Tongue (tissue), 1 donor: ENCODE measurements at regions not wholly inside any gene's neighbourhood (a gene's known extent, or its start where the extent isn't known, plus 50 kb on each side); places are given as distances from the start of the nearest gene placed in this dataset.
"Not testable (repeated sequence)": the region's sequence is repeated elsewhere in the genome, so short reads cannot be mapped to it uniquely, and the experiment has no call there.

Source experiments
- DNase-seq: peaks from one replicate; pipeline ENCODE4 v3.0.0-alpha.2; 2015

DNA sequence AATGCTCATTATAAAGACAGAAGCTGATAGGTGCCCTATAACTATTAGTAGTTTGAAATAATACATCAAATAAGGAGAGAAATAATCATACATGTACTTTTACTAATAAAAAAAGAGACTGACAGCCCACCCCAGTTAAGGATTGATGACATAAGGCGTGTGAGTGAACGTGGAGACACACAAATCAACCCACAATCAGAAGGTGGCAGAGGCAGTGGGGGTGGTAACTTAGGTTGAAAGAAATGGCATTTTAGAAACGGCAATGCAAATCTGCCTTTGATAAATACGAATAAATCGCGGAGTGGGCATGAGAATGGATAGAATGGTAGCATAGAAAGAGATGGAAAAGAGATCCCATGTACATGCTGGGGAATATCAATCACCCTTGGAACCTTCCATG lies 256.2 kb upstream of the ATP10A start:
- no peak for DNase-seq

DNA sequence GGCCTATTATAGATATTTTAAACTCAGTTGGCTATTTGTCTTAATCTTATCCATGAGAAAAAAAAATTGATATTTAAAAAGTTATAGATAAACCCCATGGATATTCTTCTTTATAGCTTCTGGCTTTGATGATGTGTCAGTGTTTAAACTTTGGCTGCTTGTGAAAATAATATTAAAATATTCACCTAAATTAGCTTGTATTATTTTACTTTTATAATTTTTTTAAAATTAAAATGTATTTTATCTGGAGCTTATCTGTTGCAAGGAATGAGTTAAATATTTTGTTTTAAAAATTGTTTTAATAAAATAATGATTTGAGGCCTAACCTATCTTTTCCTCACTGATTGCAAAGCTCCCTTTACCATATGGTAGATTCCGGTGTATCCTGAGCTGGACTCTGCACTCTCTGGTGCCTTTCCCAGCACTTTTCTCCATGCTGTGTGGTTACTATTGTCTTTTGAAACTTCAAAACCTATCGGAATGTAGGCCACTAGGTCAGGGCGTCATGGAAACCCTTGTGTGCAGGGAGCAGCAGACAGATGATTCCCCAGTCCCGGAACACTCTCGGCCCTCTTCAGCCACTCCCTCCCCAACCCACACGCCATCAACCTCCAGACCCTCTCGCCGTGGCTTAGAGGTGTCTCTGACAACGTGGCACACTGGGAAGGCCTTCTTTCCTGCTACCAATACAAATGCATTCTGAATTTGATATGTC lies 252.3 kb upstream of the ATP10A start:
- no peak for DNase-seq

DNA sequence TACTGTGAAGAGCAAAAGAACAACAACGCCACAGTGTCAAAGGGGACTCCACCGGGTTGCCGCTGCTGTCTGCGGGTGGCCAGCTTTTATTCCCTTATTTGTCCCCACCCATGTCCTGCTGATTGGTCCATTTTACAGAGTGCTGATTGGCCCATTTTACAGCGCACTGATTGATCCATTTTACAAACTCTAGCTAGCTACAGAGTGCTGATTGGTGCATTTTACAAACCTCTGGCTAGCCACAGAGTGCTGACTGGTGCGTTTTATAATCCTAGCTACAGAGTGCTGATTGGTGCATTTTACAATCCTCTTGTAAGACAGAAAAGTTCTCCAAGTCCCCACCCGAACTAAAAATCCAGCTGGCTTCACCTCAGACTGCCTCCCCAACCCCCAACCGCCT lies 251.0 kb upstream of the ATP10A start:
- not testable (repeated sequence) for DNase-seq

DNA sequence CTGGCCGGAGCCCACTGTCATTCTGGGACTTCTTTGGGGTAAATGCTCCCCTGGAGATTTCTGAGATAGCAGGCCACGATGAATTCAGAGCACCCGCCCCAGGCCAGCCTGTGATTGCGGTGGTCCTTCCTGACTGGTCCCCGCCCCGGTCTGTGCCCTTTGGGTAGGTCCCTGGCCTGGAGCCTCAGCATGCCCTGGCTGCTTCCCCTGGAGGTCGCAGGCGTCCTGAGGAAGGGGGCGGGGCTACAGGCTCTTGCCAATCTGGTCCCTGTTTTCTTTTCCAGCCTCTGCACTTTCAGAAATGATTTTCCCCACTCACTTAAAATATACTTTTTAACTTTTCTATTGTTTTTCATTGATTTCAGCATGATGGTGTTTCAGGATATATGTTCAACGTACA lies 250.2 kb upstream of the ATP10A start:
- no peak for DNase-seq

DNA sequence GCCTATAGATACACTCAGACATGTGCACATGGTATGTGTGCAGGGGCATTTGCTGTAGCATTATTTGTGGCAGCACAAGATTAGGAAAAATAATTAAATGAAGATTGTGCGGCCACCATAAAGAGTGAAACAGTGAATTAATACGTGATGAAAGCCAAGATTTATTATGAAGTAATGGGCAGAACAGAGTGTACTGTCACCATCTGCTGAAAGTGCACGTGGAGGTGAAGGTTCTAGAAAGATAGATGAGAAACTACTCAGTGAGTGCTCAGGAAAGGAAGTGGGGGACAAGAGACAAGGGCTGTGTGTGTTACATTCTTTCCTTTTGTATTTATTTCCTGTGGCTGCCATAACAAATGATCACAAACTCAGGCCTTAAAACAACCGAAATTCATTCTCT lies 246.1 kb upstream of the ATP10A start:
- DNase-seq = no peak

DNA sequence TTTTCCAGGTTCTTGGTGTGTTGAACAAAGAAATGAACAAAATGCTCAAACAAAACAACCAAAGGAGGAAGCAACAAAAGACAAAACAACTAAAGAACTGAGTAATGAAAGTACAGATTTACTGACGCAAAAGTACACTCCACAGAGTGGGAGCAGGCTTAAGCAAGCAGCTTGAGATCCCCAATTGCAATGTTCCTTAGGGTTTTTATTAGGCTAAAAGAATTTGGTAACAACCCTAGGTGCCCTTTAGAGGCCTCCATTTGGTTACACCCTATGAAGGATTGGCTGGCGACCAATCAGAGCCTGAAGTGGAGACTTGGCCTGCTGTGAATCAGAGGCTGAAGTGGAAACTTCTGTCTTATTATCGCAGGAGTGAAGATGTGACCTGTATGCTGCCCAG lies 243.4 kb upstream of the ATP10A start:
- DNase-seq = no peak

DNA sequence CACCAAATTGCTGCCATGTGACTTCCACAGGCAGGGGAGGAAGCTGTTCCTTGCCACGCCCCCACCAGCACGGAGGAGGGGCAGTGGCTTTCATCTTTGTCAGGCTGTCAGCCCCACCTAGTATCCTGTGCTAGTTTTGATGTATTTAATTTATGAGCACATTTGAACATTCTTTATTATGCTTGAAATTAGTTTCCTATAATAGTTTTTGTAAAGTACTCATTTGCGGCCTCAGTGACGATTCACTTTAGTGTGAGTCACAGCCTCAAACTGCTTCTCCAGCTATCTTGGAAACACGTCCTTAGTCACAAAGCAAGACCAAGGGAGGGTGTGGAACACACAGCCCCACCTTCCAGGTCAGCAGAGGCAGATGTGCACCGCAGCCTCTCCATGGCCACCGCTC lies 239.9 kb upstream of the ATP10A start:
- DNase-seq = no peak

DNA sequence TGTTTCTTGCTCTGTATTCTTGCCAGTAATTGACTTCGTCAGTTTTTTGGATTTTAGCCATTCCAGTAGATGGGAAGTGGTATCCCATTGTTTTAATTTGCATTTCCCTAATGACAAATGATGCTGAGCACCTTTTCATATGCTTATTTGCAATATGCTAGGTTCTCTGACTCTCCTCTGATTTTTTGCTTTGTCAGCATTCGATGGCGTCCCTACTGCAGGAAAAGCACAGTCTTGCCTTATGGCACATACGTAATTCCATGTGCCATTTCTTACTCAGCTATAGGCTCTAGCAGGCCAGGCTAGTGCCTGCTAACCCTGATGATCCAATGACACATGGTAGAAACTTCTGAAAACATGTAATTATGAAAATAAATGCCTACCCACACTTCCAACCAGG lies 239.2 kb upstream of the ATP10A start:
- DNase-seq = no peak

DNA sequence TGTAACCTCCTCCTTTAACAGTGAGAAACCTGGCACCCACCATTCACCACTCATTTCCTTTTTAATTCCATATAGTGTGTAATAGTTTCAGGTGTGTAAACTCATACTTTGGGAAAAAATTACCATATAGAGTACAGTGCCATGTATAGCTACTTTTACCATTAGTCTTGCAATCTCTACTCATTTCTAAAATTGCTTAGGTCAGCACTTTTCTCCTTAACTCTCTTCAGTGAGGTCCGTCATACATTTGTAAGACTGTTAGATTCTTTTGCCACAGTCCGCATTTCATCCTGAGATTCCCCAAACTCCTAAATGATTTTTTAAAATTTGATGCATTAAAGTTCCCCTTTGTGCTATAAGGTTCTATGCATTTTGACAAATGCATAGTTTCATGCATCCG lies 238.3 kb upstream of the ATP10A start:
- no peak for DNase-seq

DNA sequence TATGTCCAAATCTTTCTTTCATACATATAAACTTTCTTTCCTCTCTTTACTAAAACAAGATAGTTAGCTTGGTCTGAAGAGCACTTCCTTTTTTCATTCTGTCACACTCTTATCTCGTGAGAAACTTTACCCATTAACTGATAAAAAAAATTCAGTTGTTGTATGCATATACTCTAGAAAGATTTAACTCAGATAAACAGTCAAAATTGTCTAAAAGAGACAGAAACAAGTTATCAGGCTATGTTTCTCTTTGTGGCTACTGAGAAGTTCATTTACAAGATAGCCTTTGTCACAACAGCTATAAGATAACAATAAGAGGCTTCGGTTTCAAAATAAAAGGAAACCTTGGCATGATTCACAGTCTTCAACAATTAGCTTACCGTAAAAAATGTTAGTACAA lies 235.7 kb upstream of the ATP10A start:
- no peak for DNase-seq

DNA sequence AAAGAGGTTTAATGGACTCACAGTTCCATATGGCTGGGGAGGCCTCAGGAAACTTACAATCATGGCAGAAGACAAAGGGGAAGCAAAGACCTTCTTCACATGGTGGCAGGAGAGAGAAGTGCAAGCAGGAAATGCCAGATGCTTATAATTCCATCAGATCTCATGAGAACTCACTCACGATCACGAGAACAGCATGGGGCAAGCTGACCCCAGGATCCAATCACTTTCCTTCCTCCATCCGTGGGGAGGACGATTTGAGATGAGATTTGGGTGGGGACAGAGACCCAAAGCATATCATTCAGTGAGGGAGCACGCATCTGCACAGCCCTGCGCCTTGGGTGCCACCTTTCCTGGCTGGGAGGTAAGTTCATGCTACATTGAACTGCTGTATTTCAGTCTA lies 234.1 kb upstream of the ATP10A start:
- DNase-seq = no peak

DNA sequence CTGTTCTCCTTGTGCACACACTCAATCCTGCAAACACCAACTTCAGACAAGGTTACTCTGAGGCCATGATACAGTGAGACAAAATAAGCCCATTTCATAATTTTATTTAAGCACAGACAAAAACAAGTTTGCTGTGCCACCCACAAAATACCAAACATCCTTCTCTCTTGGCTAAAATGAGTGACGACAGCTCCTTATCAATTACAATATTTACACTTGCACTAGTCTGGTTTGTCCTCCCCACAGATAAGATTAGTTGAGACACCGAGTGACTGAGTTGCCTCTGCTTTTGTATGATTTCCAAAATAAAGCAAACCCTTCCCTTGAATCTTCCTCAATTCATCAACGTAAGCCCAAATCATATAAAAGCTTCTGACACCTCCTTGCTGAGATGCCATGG lies 233.5 kb upstream of the ATP10A start:
- no peak for DNase-seq

DNA sequence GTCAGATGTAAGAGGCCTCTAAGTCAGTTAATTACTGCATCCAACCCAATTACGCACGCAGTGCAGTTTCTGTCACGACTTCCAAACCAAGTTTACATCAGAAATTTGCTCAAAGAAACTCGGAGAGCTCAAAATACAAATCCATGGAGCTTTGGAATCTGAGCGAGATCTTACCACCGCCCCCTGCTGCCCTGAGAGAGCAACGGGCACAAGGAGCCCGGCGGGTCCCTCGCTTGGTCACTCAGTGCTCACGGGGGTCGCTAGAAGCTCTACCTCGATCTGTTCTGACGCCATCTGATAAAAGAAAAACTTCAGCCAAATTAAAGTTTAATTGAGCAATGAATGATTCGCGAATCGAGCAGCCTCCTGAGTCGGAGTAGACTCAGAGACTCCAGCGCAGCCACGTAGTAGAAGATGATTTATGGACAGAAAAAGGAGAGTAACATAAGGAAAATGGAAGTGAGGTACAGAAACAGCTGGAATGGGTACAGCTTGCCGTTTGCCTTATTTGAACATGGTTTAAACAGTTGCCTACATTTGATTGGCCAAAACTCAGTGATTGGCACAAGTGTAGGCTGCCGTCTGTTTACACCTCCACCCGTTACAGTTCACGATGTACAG lies 232.7 kb upstream of the ATP10A start:
- peak; percentile 24 for DNase-seq

DNA sequence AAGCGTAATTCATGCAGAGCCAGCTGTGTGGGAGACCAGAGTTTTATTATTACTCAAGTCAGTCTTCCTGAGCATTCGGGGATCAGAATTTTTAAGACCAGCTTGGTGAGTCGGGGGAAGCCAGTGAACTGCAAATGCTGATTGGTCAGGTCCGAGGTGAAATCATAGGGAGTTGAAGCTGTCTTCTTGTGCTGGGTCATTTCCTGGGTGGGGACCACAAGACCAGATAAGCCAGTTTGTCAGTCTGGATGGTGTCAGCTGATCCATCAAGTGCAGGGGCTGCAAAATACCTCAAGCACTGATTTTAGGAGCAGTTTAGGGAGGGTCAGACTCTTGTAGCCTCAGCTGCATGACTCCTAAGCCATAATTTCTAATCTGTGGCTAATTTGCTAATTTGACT lies 228.1 kb upstream of the ATP10A start:
- no peak for DNase-seq

DNA sequence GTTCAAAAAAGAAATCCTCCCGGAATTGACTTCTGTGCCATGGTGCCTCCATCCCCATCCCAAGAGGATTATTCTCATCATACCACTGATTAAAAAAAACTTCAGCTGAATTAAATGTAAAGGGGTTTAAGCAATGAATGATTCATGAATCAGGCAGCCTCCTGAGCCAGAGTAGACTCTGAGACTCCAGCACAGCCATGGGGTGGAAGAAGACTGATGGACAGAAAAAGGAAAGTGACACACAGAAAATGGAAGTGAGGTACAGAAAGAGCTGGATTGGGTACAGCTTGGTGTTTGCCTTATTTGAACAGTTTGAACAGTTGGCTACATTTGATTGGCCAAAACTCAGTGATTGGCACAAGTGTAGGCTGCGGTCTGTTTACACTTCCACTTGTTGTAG lies 224.8 kb upstream of the ATP10A start:
- DNase-seq = no peak

DNA sequence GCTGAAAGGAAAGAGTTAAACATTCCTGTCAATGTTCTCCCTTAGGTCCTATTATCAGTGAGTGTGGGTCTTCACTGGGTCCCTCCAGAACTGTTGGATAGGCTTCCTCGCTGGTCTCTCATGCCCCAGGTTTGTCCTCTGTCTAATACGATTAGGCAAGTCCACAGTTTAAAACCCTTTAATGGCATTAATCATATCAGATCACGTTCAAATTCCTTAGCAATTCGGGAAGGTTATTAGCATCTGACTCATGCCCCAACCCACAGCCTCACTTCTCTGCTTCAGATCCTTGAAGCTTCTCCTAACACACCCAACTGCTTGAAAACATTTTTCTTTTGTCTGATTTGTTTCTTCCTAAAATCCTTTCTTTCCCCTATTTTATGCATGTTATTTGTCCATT lies 224.3 kb upstream of the ATP10A start:
- no peak for DNase-seq

DNA sequence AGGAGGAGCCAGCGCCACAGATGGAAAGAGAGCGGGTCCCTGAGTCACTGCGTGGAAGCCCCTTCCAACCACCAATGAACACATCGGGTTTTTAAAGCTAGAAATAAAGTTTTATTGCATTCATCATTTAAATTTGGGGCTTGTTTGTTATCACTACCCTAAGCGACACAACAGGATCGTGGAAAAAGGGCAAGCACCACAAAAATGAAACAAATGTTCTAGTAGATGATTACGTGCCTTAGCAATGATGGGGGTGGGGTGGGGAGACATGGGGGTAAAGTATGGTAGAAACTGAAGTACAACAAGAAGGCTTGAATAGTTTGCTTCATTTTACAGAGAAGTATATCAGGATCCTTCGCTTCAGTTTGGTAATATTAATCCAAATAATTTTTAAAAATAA lies 221.6 kb upstream of the ATP10A start:
- DNase-seq = no peak

DNA sequence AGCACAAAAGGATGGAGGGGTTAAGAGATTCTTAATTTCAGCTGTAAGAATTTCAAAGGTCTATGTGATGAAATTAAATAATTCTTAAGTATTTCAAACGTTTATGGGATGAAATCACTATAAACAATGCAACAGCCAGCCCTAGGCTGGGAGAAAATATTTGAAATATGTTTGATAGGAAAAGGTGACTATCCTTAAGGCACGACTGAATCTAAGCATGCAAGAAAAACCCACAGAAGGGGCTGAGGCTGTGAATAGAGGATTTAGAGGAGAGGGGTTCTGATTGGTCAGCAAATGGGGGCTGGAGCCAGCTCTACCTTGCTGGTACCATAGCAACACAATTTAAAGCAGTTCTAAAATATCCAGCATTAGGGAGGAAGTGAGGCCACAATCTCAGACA lies 220.8 kb upstream of the ATP10A start:
- peak; percentile 5 for DNase-seq

DNA sequence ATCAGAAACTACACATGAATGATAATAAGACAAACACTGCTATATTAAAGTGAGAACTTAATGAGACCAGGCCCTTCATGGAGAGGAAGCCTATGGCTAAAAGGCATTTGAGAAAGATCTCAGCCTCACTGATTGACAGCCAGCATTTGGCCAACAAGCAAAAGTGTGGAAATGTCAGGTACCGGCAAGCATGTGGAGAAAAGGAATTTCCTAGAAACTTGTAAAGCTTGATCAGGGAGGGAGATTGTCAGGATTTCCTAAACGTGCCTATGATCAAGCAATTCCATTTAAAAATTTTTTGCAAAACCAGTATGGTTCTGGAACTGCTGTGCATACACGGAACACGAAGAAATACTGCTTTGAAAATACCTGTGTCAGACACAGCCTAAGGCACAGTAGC lies 220.3 kb upstream of the ATP10A start:
- peak; percentile 22 for DNase-seq

DNA sequence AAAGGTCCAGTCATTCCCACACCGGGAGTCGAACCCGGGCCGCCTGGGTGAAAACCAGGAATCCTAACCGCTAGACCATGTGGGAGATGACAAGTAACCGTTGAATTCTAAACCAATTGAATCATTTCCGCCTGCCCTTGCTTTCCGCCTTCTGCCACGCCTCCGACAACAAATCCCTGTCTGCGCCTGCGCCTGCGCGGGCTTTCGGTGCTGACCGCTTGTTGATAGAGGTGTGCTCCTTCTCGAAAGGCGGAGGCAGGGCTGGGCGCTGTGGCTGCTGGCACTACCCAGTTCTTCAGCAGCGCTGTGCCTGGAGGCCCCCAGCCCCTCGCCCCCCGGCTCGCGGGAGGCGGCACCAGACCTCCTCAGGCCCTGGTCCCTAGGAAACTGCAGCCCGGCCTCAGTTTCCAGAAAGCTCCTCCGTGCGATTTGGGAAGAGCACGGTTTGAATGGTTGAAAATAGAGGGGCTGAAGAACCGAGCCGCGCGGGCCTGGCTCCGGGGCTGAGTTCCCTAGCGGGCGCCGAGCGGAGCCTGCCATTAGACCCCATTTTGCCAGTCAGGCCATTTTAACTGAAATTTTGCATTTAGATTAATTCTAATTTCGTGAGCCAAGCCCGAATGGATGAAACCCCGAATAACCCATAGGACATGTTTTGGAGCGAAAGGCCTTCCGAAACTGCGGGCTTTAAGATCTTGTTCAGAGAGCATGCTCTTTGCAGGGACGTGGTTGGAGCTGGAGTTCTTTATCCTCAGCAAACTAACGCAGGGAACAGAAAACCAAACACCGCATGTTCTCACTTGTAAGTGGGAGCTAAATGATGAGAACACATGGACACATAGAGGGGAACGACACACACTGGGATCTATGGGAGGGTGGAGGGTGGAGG lies 219.3 kb upstream of the ATP10A start:
- peak; percentile 99 for DNase-seq

DNA sequence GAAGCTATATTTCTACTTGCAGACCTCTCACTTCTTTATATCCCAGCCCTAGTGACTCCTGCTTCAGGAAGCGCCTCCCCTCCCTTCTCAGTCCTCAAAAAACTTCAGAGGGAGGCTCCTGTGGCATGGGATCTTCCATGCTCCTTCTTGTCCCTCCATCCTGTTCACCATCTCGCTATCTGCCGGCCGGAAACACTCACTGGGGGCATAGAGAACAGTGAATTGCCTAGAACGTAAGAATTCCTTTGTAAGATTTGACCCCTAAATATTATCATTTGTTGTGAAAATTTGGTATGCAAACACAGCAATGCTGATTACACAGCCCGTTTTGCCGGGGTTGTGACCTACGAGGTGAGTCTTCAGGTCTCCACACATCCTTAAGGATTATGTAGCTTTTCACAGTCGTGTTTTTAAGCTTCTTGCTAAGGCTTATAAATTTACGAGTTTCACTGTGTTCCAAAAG lies 218.7 kb upstream of the ATP10A start:
- DNase-seq = no peak

DNA sequence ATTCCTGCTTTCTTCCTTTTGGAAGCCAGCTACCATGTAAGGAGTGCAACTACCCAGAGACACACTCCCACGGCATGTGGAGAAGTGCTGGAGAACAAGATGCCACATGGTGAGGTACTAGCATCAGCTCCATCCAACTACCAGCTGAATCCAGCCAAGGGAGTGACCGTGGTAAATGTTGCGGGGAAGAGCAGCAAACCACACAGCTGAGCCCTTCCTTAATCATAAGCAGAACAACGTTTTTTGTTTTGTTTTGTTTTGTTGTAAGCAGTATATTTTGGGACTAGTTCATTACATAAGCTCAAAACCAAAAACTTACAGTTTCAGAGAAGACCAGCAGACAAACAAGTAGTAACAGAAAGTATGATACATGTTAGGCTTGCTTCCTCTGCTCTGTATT lies 212.6 kb upstream of the ATP10A start:
- no peak for DNase-seq
